HG03066 (cell line): ENCODE measurements at regions not wholly inside any gene's neighbourhood (a gene's known extent, or its start where the extent isn't known, plus 50 kb on each side); places are given as distances from the start of the nearest gene placed in this dataset.

ENCODE experiments used
- ATAC-seq: cut with Tn5 transposase; IDR thresholded peaks from one replicate; pipeline ENCODE4 v1.9.1; 2021; ENCODE audit warnings: low read depth; ENCODE audit not compliant: unreplicated experiment

DNA sequence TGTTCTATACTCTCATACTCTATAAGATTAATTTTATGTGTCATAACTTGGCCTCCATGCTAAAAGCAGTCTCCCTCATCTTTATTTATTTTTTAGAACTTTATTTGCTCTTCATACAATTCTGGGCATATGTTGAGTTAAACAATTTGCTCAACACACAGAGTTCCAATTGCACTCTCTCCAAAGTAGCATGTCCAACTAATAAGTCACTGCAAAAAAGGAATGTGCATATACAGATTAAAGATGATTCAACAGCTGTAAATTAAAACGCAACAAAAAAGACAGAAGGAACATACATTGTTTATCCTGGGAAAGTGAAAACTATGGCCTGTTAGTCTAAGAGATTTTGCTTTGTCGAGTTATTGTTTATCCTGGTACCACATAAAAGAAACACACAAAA is 277.7 kb upstream of the ACVR2A start:
- ATAC-seq = no peak

DNA sequence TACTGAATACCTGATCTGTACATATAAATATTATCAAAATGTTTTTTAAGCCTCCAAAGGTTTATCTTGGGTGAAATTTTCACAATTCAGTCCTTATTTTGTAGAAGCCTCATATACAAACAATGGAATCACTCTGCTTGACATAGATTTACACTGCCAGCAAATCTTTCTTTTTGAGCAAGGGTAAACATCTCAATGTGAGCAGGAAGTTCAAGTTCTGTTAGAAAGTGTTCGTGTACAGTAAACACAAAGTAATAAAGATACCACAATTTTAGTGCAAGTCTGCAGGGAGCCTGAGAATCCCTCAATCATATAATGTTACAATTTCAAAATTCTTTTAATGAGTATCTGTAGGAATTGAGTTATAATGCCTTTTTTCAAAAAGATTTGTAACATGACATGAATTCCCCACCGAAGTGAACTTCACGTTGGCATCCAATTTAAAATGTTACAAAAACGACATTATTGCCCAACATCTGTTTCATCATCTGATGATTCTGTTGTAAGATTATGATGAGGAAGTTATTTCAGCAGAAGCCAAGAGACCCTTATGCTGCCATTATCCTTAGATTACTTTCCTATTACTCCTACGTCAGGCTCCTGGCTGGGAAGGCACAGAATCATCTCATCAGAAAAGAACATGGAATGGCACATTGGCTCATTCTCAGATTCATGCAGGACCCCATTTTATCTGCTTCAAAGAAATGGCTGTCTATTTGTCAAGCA is 283.9 kb upstream of the ACVR2A start:
- ATAC-seq = no peak

DNA sequence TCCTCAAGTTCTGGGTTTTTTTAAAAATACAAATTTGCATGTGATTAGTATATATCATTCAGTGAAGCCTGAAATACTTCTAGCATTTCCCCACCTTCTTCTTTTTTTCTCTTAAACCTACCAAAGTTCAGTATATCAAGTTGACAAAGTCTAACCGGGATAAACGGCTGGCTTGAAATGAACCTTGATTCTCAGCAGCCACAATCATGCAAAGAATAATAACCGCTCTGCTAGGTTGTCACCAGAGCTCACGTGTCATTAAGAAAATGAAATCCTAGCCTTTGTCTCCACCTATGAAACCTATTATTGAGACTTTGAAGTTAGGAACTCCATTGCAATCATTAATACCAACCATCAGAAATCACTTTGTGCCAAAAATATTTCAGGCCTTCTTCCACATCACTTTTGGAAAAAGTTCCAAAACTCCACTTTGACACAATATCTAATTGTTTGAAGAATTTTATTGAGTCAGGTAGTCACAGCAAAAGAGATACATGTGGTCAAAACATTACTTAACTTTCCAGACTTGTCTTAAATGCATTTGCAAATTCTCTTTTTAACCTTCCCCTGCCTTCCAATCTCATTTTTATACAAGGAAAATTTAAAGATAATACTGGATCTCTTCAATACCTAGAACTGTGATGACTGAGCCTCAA is 285.6 kb upstream of the ACVR2A start:
- ATAC-seq = no peak

DNA sequence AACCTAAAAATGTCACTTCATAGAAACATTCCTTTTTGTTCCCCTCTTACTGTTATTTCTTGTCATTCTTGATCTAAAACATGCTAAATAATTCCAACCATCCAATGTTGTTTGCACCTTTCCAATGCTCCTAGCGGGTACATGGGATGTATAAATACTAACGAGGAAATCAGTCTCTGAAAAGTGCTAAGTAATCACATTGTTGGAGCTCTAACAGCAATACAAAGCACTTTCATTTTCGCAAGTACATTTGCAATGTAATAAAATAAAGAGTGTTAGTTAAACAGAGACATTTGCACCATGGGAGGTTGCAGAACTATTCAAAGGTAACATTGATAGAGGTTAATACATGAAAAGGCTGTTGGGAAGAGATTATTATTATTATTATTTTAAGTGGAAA is 286.2 kb upstream of the ACVR2A start:
- no peak for ATAC-seq

DNA sequence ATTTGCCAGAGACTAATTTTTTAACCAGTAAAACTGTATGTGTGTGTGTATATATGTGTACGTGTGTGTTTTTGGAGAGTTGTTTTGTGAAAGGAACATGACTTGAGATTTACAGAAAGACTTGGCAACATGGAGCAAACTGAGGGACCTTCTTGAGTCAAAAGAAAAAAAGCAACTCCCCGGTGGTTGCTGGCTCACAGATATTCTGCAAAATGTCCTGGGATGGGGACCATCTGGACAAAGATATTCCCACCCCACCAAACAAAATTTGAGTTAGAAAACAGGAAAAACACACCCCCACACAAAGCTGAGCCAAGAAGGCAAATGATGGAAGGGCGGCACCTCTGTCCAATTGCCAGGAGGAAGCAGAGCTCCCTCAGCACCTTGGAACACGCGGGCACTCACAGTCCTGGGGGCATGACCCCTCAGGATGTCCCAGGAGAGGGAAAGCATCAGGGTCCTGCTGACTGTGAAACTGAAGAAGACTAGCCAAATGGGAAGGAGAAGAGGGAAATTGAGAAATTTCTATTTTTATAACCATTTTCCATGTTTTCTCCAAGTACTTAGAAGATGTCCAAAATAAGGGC is 290.2 kb upstream of the ACVR2A start:
- ATAC-seq = no peak

- ATAC-seq = no peak
Measured at GRCh38 chr2:147553775-147554271, 291.0 kb upstream of the ACVR2A start.

GRCh38 chr2:147550995-147551731 is 293.7 kb upstream of the ACVR2A start:
- no peak for ATAC-seq

DNA sequence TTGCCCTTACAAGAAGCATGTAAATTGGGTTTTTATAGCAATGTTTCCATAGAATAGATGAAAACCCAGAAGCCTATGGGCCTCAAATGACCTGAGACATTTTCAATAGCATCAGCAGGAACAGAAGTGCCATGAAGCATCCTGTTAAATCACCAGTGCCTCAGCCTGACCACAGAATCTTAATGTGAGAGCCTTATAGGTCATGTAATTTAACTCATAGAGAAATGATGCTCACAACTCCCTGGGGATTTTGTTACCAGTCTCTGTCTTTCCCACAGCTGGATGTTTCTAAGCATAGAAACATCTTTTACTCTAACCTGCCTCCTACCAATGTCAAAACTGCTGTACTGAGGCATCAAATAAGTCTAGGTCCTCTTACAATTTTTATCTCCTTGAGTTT is 295.8 kb upstream of the ACVR2A start:
- no peak for ATAC-seq

- no peak for ATAC-seq
Measured at GRCh38 chr2:147548451-147548850, 296.4 kb upstream of the ACVR2A start.

DNA sequence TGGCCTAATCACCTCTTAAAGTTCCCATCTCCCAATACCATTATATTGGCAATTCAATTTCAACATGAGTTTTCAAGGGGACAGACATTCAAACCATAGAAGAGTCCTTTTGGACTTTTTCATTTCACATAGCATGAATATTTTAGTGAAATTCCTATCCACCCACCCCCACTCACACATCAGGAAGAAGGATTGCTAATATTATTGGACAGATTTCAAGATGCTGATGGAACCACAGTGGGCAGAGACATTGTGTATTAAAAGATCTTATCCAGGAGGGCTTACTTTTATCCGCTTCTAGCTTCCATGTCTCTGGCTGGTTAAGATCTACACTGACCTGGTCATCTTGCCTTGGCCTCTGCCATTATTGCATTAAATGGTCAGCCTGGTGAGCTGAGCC is 297.4 kb upstream of the ACVR2A start:
- no peak for ATAC-seq

DNA sequence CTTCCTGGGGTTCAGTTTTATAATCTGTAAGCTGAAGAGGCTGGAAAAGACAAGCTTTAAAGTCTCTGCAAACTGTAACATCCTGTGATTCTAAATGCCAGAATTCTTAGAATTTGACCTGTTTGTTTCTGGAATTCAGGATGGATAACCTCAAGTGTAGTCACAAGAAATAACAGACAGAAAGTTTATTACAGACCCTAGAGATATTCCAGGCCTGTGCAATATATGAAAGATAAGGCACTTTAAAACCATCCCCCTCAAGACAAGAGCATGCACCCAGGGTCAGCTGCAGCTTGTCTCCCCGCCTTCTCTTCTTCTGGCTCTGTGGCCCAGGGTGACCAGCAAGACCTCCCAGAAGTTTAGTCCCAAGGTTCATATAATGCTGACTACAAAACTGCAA is 298.7 kb upstream of the ACVR2A start:
- ATAC-seq = no peak

GRCh38 chr2:147543056-147543455 is 301.8 kb upstream of the ACVR2A start:
- no peak for ATAC-seq

GRCh38 chr2:147542351-147542750 is 302.5 kb upstream of the ACVR2A start:
- no peak for ATAC-seq

DNA sequence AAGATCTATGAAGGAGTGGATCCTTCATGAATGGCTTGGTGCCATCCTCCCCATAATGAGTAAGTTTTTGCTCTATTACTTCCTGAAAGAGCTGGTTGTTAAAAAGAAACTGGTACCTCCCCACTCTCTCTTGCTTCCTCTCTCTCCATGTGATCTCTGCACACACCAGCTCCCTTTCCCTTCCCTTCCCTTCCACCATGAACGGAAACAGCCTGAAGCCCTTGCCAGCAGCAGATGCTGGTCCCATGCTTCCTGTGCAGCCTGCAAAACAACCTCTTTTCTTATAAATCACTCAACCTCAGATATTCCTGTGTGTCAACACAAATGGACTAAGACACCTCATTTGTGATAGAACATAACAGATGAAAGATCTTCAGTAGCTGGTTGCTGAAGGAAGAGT is 303.5 kb upstream of the ACVR2A start:
- no peak for ATAC-seq

- ATAC-seq = no peak
Measured at GRCh38 chr2:147538821-147539220, 306.0 kb upstream of the ACVR2A start.

DNA sequence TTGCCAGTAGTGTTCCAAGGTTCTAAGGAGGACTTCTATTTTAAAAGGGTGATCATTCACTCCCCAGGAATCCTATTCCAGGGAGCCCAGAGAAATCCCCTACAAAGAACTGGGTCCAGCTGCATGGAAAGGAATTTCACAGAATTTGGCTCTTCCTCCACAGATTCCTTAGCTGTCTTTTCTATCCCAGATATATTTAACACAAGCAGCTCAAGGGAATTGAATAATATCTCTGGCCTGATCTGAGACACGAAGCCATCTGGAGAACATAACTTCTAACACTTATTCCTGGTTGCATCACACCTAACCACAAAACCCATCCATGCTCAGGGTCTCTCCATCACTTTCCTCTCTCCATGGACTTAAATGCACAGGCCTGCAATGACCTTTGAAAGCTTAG is 306.7 kb upstream of the ACVR2A start:
- ATAC-seq = no peak

GRCh38 chr2:147531269-147531668 is 313.6 kb upstream of the ACVR2A start:
- ATAC-seq = no peak

- ATAC-seq = no peak
Measured at GRCh38 chr2:147530033-147530432, 314.8 kb upstream of the ACVR2A start.

DNA sequence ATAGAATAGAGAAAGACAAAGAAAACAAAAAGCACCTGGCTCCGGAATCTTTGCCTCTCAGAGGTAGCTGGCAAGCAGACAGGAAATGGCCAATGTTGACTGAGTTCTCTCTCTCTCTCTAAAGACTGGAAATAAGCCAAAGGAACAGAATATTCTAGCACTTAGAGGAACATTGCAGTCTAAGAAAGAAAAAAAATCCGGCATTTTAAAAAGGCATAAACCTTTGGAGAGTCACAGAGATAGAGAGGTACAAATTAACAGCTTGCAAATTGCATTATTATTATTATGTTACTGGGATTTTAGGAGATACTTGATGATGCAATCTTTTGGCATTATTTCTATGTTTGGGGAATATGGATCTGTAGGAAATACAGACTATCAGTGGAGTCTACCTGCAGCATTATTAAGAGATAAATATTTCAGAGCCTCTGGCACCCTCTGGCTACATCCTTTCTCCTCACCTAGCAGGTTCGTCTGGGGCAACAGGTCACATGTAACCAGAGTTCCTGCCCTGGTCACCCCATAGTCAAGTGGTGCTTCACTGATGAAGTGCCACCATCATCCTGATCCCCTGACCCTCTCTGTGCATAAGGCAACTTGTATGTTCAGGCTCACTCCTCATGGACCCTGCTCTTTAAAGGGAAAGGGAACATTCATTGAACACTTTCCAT is 318.9 kb upstream of the ACVR2A start:
- ATAC-seq = no peak

DNA sequence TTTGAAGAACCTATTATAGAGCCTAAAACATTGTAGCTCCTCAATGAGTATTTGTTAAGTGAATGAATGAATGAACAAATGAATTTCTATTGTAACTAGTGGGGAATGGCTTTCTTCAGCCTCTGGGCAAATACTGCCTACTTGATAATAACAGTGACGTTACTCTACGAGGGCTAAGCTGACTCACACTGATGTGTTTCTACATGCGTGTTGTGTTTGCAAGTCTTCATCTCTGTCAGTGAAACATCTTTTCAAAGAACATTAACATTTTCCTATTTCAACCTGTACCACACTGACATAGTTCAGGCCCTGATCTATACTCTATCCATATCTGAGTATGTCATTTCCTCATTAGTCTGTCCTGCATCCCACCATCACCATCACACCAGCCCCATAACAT is 319.9 kb upstream of the ACVR2A start:
- no peak for ATAC-seq

DNA sequence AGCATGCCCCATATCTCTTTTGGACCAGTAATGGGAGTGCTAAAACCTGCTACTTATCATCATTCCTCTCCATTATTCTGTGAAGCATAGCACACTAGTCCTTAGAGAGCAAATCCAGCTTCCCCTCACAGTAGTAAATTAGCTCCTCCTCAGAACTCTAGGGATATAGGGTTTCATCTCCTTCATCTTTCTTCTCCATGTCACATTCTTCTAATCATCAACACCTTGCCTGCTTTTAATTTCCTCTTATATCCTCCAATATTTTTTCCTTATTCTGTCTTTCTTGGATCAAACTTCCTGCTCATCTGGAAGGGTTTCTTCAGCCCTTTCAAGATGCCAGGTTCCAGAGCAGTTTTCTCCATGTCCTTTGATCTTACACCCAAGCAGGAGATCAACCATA is 321.4 kb upstream of the ACVR2A start:
- no peak for ATAC-seq
